ENCODE measurements at regions not wholly inside any gene's neighbourhood (a gene's known extent, or its start where the extent isn't known, plus 50 kb on each side); places are given as distances from the start of the nearest gene placed in this dataset.

GRCh38 chr7:113452245-113452644 is 333.9 kb upstream of the SMIM30 start:
- DNase-seq: no peak

GRCh38 chr7:113446791-113447190 is 328.4 kb upstream of the SMIM30 start:
- DNase-seq: no peak

GRCh38 chr7:113446391-113446790 is 328.0 kb upstream of the SMIM30 start:
- DNase-seq: no peak

- no peak for DNase-seq
Measured at GRCh38 chr7:113444261-113444660, 325.9 kb upstream of the SMIM30 start.

GRCh38 chr7:113440173-113440572 is 321.8 kb upstream of the SMIM30 start:
- no peak for DNase-seq

GRCh38 chr7:113431406-113431805 is 313.1 kb upstream of the SMIM30 start:
- DNase-seq: no peak

GRCh38 chr7:113424185-113424817 is 305.9 kb upstream of the SMIM30 start:
- DNase-seq: no peak

GRCh38 chr7:113421696-113422330 is 303.5 kb upstream of the SMIM30 start:
- peak; percentile 17 to 67 (median 60) for DNase-seq

- DNase-seq: no peak
Measured at GRCh38 chr7:113414401-113415035, 296.2 kb upstream of the SMIM30 start.

GRCh38 chr7:113412410-113412809 is 294.1 kb upstream of the SMIM30 start:
- DNase-seq: no peak

- DNase-seq: no peak
Measured at GRCh38 chr7:113410796-113411195, 292.4 kb upstream of the SMIM30 start.

GRCh38 chr7:113408999-113409398 is 290.6 kb upstream of the SMIM30 start:
- DNase-seq: no peak

- no peak for DNase-seq
Measured at GRCh38 chr7:113405296-113406056, 287.1 kb upstream of the SMIM30 start.

- no peak for DNase-seq
Measured at GRCh38 chr7:113404245-113404644, 285.9 kb upstream of the SMIM30 start.

GRCh38 chr7:113402482-113402881 is 284.1 kb upstream of the SMIM30 start:
- DNase-seq: no peak

GRCh38 chr7:113402005-113402404 is 283.7 kb upstream of the SMIM30 start:
- DNase-seq: no peak

- DNase-seq: no peak
Measured at GRCh38 chr7:113394856-113395255, 276.5 kb upstream of the SMIM30 start.

GRCh38 chr7:113392841-113393540 is 274.6 kb upstream of the SMIM30 start:
- DNase-seq: no peak

GRCh38 chr7:113392421-113392820 is 274.1 kb upstream of the SMIM30 start:
- no peak for DNase-seq

GRCh38 chr7:113389112-113389646 is 270.8 kb upstream of the SMIM30 start:
- DNase-seq: no peak

GRCh38 chr7:113383638-113384037 is 265.3 kb upstream of the SMIM30 start:
- no peak for DNase-seq

- DNase-seq: no peak
Measured at GRCh38 chr7:113379746-113380145, 261.4 kb upstream of the SMIM30 start.

GRCh38 chr7:113374955-113375354 is 256.6 kb upstream of the SMIM30 start:
- DNase-seq: no peak
